Sigmoid colon (tissue), 6 donors: ENCODE measurements at regions not wholly inside any gene's neighbourhood (a gene's known extent, or its start where the extent isn't known, plus 50 kb on each side); places are given as distances from the start of the nearest gene placed in this dataset.

ENCODE experiments used
- DNase-seq: peaks from one replicate; pipeline ENCODE4 v3.0.0-alpha.2; 2019
- H3K27ac ChIP-seq, 4 donors: fragments of 200-600 bp; sonication (generic); one replicate each; pipeline ENCODE4 v1.5.1; 2016 to 2019; ENCODE audit warnings: mild to moderate bottlenecking in 1 of 4
- H3K27me3 ChIP-seq, 3 donors: fragments of 200-600 bp; sonication (generic); one replicate each; pipeline ENCODE4 v1.5.1; 2019; ENCODE audit warnings: mild to moderate bottlenecking in 1 of 3
- H3K36me3 ChIP-seq, 4 donors: fragments of 200-600 bp; sonication (generic); one replicate each; pipeline ENCODE4 v1.5.1; 2016 to 2019
- H3K4me1 ChIP-seq, 4 donors: fragments of 200-600 bp; sonication (generic); one replicate each; pipeline ENCODE4 v1.5.1; 2017 to 2019
- H3K4me3 ChIP-seq, 4 donors: fragments of 200-600 bp; sonication (generic); one replicate each; pipeline ENCODE4 v1.5.1; 2017 to 2019; ENCODE audit warnings: mild to moderate bottlenecking in 2 of 4, moderate library complexity in 1 of 4
- H3K9me3 ChIP-seq, 4 donors: fragments of 200-600 bp in 3 of 4; sonication (generic) in 3 of 4; one replicate each; pipeline versions ENCODE4 v1.5.1 to v1.6.1; 2013 to 2019
- CTCF ChIP-seq, 4 experiments: fragments of 450-650 bp in 3 of 4; fragments of 200-600 bp in 1 of 4; IDR thresholded peaks; one replicate each; pipeline ENCODE4 v1.5.1; 2016 to 2019; ENCODE audit warnings: antibody characterized with exemption in 4 of 4, mild to moderate bottlenecking in 3 of 4, moderate library complexity in 2 of 4
- EP300 ChIP-seq, 4 donors: sonication (generic); formaldehyde crosslinking; IDR thresholded peaks; one replicate each; pipeline ENCODE4 v1.6.1; 2017; ENCODE audit warnings: antibody characterized with exemption in 4 of 4
- POLR2A ChIP-seq, 2 donors: fragments of 450-650 bp; IDR thresholded peaks; one replicate each; pipeline ENCODE4 v1.6.1; 2016; ENCODE audit warnings: antibody characterized with exemption in 2 of 2, mild to moderate bottlenecking in 2 of 2, moderate library complexity in 2 of 2
- POLR2AphosphoS5 ChIP-seq, 4 donors: sonication (generic); formaldehyde crosslinking; IDR thresholded peaks; one replicate each; pipeline ENCODE4 v1.6.1; 2017; ENCODE audit warnings: antibody characterized with exemption in 4 of 4
- WGBS, 2 donors: extraction: QIAGEN DNeasy Blood & Tissue Kit; methylation state at CpG; one replicate each; pipeline ENCODE4 v1.1.7; 2013; 5-methylcytosine and 5-hydroxymethylcytosine counted together
- intact Hi-C: fragments of 100-400 bp; cut with DNase I; formaldehyde crosslinking; loops from one replicate; pipeline ENCODE4 v1.15.1; 2023
- donor health status: healthy with polysubstance abuse.
- donor health status: healthy.

- no peak overlapping the region for H3K27ac ChIP-seq
- H3K36me3 ChIP-seq: no peaks in the 10 kb centered on the region
- WGBS, 2 donors: 33 to 75% methylated on average over 4 of the region's 4 CpGs
- intact Hi-C loops: no loop called here
- no peak for DNase-seq
- no peaks in the 10 kb centered on the region for H3K9me3 ChIP-seq
- H3K4me1 ChIP-seq: no peaks in the 10 kb centered on the region
- no peak overlapping the region for H3K4me3 ChIP-seq
- TF ChIP-seq EP300 (IDR thresholded peaks at IDR 0.05): no peak
- TF ChIP-seq POLR2AphosphoS5 (IDR thresholded peaks at IDR 0.05): peak in 2 of 4 donors; percentile 23 to 33
- H3K27me3 ChIP-seq: no peaks in the 10 kb centered on the region
These were observed 282.2 kb downstream of the MAF start for GRCh38 chr16:79318143-79318899.

GRCh38 chr16:79317521-79317920, 283.0 kb downstream of the MAF start:
- no peaks in the 10 kb centered on the region for H3K36me3 ChIP-seq
- WGBS, 2 donors: 66 to 72% methylated on average over 2 of the region's 2 CpGs
- no peak overlapping the region for H3K4me3 ChIP-seq
- H3K4me1 ChIP-seq: no peaks in the 10 kb centered on the region
- no peak for DNase-seq
- H3K27me3 ChIP-seq: no peaks in the 10 kb centered on the region
- intact Hi-C loops: no loop called here
- H3K27ac ChIP-seq: no peak overlapping the region
- no peaks in the 10 kb centered on the region for H3K9me3 ChIP-seq
- TF ChIP-seq POLR2AphosphoS5 (IDR thresholded peaks at IDR 0.05) (no peak), CTCF (IDR thresholded peaks at IDR 0.05) (no peak), EP300 (IDR thresholded peaks at IDR 0.05) (no peak), POLR2A (IDR thresholded peaks at IDR 0.05) (no peak)

- intact Hi-C loops: no loop called here
- DNase-seq: no peak
- H3K27me3 ChIP-seq: no peaks in the 10 kb centered on the region
- no peak overlapping the region for H3K27ac ChIP-seq
- no peaks in the 10 kb centered on the region for H3K9me3 ChIP-seq
- no peaks in the 10 kb centered on the region for H3K36me3 ChIP-seq
- H3K4me1 ChIP-seq: no peaks in the 10 kb centered on the region
- H3K4me3 ChIP-seq: no peak overlapping the region
- TF ChIP-seq CTCF (IDR thresholded peaks at IDR 0.05) (no peak), EP300 (IDR thresholded peaks at IDR 0.05) (no peak), POLR2AphosphoS5 (IDR thresholded peaks at IDR 0.05) (no peak), POLR2A (IDR thresholded peaks at IDR 0.05) (no peak)
These were observed 283.5 kb downstream of the MAF start for GRCh38 chr16:79317026-79317425.

- DNase-seq: no peak
- TF ChIP-seq CTCF (IDR thresholded peaks at IDR 0.05) (no peak), POLR2A (IDR thresholded peaks at IDR 0.05) (no peak), POLR2AphosphoS5 (IDR thresholded peaks at IDR 0.05) (no peak), EP300 (IDR thresholded peaks at IDR 0.05) (no peak)
- no peaks in the 10 kb centered on the region for H3K27me3 ChIP-seq
- H3K27ac ChIP-seq: no peak overlapping the region
- H3K9me3 ChIP-seq: no peaks in the 10 kb centered on the region
- 49 to 62% methylated on average over 8 of the region's 8 CpGs for WGBS, 2 donors
- H3K4me1 ChIP-seq: no peaks in the 10 kb centered on the region
- intact Hi-C loops: no loop called here
- H3K4me3 ChIP-seq: no peak overlapping the region
- H3K36me3 ChIP-seq: no peaks in the 10 kb centered on the region
These were observed 284.5 kb downstream of the MAF start for GRCh38 chr16:79316004-79316458.

- TF ChIP-seq EP300 (IDR thresholded peaks at IDR 0.05) (no peak), POLR2A (IDR thresholded peaks at IDR 0.05) (no peak), POLR2AphosphoS5 (IDR thresholded peaks at IDR 0.05) (no peak), CTCF (IDR thresholded peaks at IDR 0.05) (no peak)
- H3K27me3 ChIP-seq: no peaks in the 10 kb centered on the region
These were observed 288.0 kb downstream of the MAF start for GRCh38 chr16:79312502-79312901.

More at GRCh38 chr16:79312502-79312901, 288.0 kb downstream of the MAF start:
- intact Hi-C loops: no loop called here
- H3K36me3 ChIP-seq: no peaks in the 10 kb centered on the region
- no peak for DNase-seq
- H3K4me3 ChIP-seq: no peak overlapping the region
- no peak overlapping the region for H3K27ac ChIP-seq
- no peaks in the 10 kb centered on the region for H3K4me1 ChIP-seq
- WGBS, 2 donors: 76 to 83% methylated on average over 11 of the region's 11 CpGs
- no peaks in the 10 kb centered on the region for H3K9me3 ChIP-seq
